B cell (primary cell): ENCODE measurements at regions not wholly inside any gene's neighbourhood (a gene's known extent, or its start where the extent isn't known, plus 50 kb on each side); places are given as distances from the start of the nearest gene placed in this dataset.

Experiments
- ATAC-seq: fragments of 200-7000 bp; cut with Tn5 transposase; one replicate; pipeline ENCODE4 v1.10.0; 2021; ENCODE audit warnings: low read depth, mild to moderate bottlenecking, moderate number of reproducible peaks, moderate library complexity
- CTCF ChIA-PET: fragments of 350-600 bp; sonication (Branson Sonifier 250); formaldehyde crosslinking; loops from one replicate; lab custom pipeline; 2021; ENCODE audit warnings: antibody characterized with exemption, inconsistent platforms; lab: Charles Lee
- POLR2A ChIA-PET: fragments of 350-600 bp; sonication (Branson Sonifier 250); formaldehyde crosslinking; loops from one replicate; lab custom pipeline; 2021; ENCODE audit warnings: antibody characterized with exemption; lab: Charles Lee
- DNase-seq: peaks from one replicate; pipeline ENCODE4 v3.0.0; 2013
- H2AFZ ChIP-seq: 2 replicates; pipeline ENCODE4 v1.6.1; 2012; ENCODE audit warnings: mild to moderate bottlenecking, low read depth, low read length; ENCODE audit not compliant: insufficient read depth, poor library complexity, severe bottlenecking
- H3K27ac ChIP-seq, 2 donors: 1 replicate in 1 of 2; 2 replicates in 1 of 2; pipeline ENCODE4 v1.5.1; 2012 to 2013; ENCODE audit warnings: low read length in 2 of 2, mild to moderate bottlenecking in 2 of 2, moderate library complexity in 1 of 2
- H3K27me3 ChIP-seq, 4 experiments: fragments of 200-600 bp in 1 of 4; sonication (generic) in 1 of 4; replicated peaks in 1 of 4; 1 replicate in 2 of 4; 2 replicates in 2 of 4; pipeline versions ENCODE4 v1.6.1 to v1.7.0; 2013 to 2016; ENCODE audit warnings: low read length in 3 of 4, mild to moderate bottlenecking in 2 of 4, mixed read lengths in 1 of 4, moderate library complexity in 1 of 4; ENCODE audit not compliant: insufficient read depth in 4 of 4, control insufficient read depth in 3 of 4; ENCODE audit errors: control extremely low read depth in 1 of 4
- H3K36me3 ChIP-seq, 2 experiments: replicated peaks in 1 of 2; 1 replicate in 1 of 2; 2 replicates in 1 of 2; pipeline versions ENCODE4 v1.6.1 to v1.7.1; 2013; ENCODE audit warnings: low read length in 1 of 2; ENCODE audit not compliant: insufficient read depth in 2 of 2, control insufficient read depth in 1 of 2; ENCODE audit errors: control extremely low read depth in 1 of 2, extremely low read depth in 1 of 2
- H3K4me1 ChIP-seq, 2 donors: fragments of 200-600 bp in 1 of 2; sonication (generic) in 1 of 2; 1 replicate in 1 of 2; 2 replicates in 1 of 2; pipeline versions ENCODE4 v1.5.1 to v1.6.1; 2013 to 2017; ENCODE audit warnings: low read length in 2 of 2; ENCODE audit not compliant: control insufficient read depth in 2 of 2, insufficient read depth in 2 of 2
- H3K4me2 ChIP-seq: replicated peaks from 2 replicates; pipeline ENCODE3; 2012; ENCODE audit warnings: mild to moderate bottlenecking, low read depth, low read length; ENCODE audit not compliant: poor library complexity, severe bottlenecking
- H3K4me3 ChIP-seq, 5 experiments: fragments of 200-600 bp in 1 of 5; sonication (generic) in 1 of 5; 1 replicate in 3 of 5; 2 replicates in 2 of 5; pipeline versions ENCODE4 v1.5.1 to v1.7.0; 2011 to 2016; ENCODE audit warnings: low read length in 4 of 5, mild to moderate bottlenecking in 4 of 5, low read depth in 2 of 5, control low read depth in 1 of 5, moderate library complexity in 1 of 5; ENCODE audit not compliant: insufficient read depth in 1 of 5; ENCODE audit errors: control extremely low read depth in 1 of 5, extremely low read depth in 1 of 5
- H3K79me2 ChIP-seq: fragments of 200-600 bp; sonication (generic); one replicate; pipeline ENCODE4 v1.6.0; 2016; ENCODE audit warnings: low read length; ENCODE audit not compliant: control insufficient read depth, insufficient read depth
- H3K9ac ChIP-seq: fragments of 200-600 bp; sonication (generic); 2 replicates; pipeline ENCODE4 v1.6.1; 2017; ENCODE audit warnings: mild to moderate bottlenecking, low read length, moderate library complexity
- H3K9me3 ChIP-seq, 3 donors: one replicate each; pipeline versions ENCODE4 v1.6.1 to v1.7.1; 2013; ENCODE audit warnings: low read length in 2 of 3; ENCODE audit not compliant: control insufficient read depth in 2 of 3, insufficient read depth in 1 of 3; ENCODE audit errors: control extremely low read depth in 1 of 3
- H4K20me1 ChIP-seq: 2 replicates; pipeline ENCODE4 v1.6.0; 2012; ENCODE audit warnings: mild to moderate bottlenecking, low read length; ENCODE audit not compliant: insufficient read depth, control insufficient read depth, poor library complexity, severe bottlenecking
- H3K27ac Mint-ChIP-seq: one replicate; pipeline ENCODE4 v1.8.0; 2021; ENCODE audit warnings: mixed read lengths
- H3K27me3 Mint-ChIP-seq: one replicate; pipeline ENCODE4 v1.8.0; 2021; ENCODE audit warnings: mixed read lengths
- H3K4me1 Mint-ChIP-seq: one replicate; pipeline ENCODE4 v1.8.0; 2021; ENCODE audit warnings: mixed read lengths
- H3K4me3 Mint-ChIP-seq: one replicate; pipeline ENCODE4 v1.8.0; 2021; ENCODE audit warnings: mixed read lengths
- H3K9me3 Mint-ChIP-seq: one replicate; pipeline ENCODE4 v1.8.0; 2022; ENCODE audit warnings: mixed read lengths; ENCODE audit not compliant: insufficient read depth
- CTCF ChIP-seq: fragments of 200-600 bp; IDR thresholded peaks from one replicate; pipeline ENCODE4 v1.8.0; 2022; ENCODE audit warnings: antibody characterized with exemption, mild to moderate bottlenecking
- EZH2 ChIP-seq: IDR thresholded peaks from 2 replicates; pipeline ENCODE4 v1.6.1; 2012; ENCODE audit warnings: borderline replicate concordance, low read depth, mild to moderate bottlenecking, moderate library complexity, low read length; ENCODE audit not compliant: insufficient read depth, poor library complexity, severe bottlenecking
- WGBS: methylation state at CpG from one replicate; pipeline ENCODE4 v1.1.5; 2013; ENCODE audit warnings: missing lambda C conversion rate; ENCODE audit not compliant: insufficient coverage; 5-methylcytosine and 5-hydroxymethylcytosine counted together
- intact Hi-C: fragments of 100-400 bp; cut with micrococcal nuclease; formaldehyde crosslinking; loops from one replicate; pipeline ENCODE4 v1.10.0; 2022

- H4K20me1 ChIP-seq, result no peaks in the 10 kb centered on the region
- H3K27me3 ChIP-seq, result no peaks in the 10 kb centered on the region
- no peak overlapping the region for H3K4me3 ChIP-seq
- H3K27ac ChIP-seq, result no peak overlapping the region
- CTCF ChIA-PET, result no interaction called here
- Mint-ChIP-seq H3K9me3 (no peaks in the 10 kb centered on the region), H3K4me1 (no peaks in the 10 kb centered on the region), H3K4me3 (no peak overlapping the region), H3K27ac (no peak overlapping the region), H3K27me3 (no peaks in the 10 kb centered on the region)
- POLR2A ChIA-PET, result no interaction called here
- H3K9ac ChIP-seq, result no peak overlapping the region
- H3K4me2 ChIP-seq, result no peak overlapping the region
- 47% methylated on average over 5 of the region's 5 CpGs for WGBS
- no peaks in the 10 kb centered on the region for H3K9me3 ChIP-seq
- no peaks in the 10 kb centered on the region for H3K79me2 ChIP-seq
- ATAC-seq (no peak), DNase-seq (no peak)
- no peaks in the 10 kb centered on the region for H3K36me3 ChIP-seq
- TF ChIP-seq CTCF (no peak), EZH2 (no peak)
- no peak overlapping the region for H2AFZ ChIP-seq
- intact Hi-C loops, result no loop called here
- H3K4me1 ChIP-seq, result no peaks in the 10 kb centered on the region
These were observed 349.3 kb downstream of the MFSD1 start for GRCh38 chr3:159151130-159151529.

- POLR2A ChIA-PET, result no interaction called here
- Histone ChIP-seq H3K79me2 (no peaks in the 10 kb centered on the region), H2AFZ (no peak overlapping the region), H3K27ac (no peak overlapping the region), H3K4me2 (no peak overlapping the region), H3K4me3 (no peak overlapping the region), H3K36me3 (no peaks in the 10 kb centered on the region), H3K27me3 (no peaks in the 10 kb centered on the region), H3K9me3 (no peaks in the 10 kb centered on the region), H4K20me1 (no peaks in the 10 kb centered on the region), H3K4me1 (no peaks in the 10 kb centered on the region), H3K9ac (no peak overlapping the region)
- CTCF ChIA-PET, result no interaction called here
- Mint-ChIP-seq H3K9me3 (no peaks in the 10 kb centered on the region), H3K27ac (no peak overlapping the region), H3K27me3 (no peaks in the 10 kb centered on the region), H3K4me3 (no peak overlapping the region), H3K4me1 (no peaks in the 10 kb centered on the region)
- no CpG with 5 or more reads among the region's 2 CpGs for WGBS
- intact Hi-C loops, result no loop called here
- no peak for DNase-seq
- no peak for ATAC-seq
- TF ChIP-seq CTCF, result no peak
- no peak for TF ChIP-seq EZH2
These were observed 355.4 kb downstream of the MFSD1 start for GRCh38 chr3:159157275-159157674.
